ENCODE measurements at regions not wholly inside any gene's neighbourhood (a gene's known extent, or its start where the extent isn't known, plus 50 kb on each side); places are given as distances from the start of the nearest gene placed in this dataset.

GRCh38 chr13:90690458-90691080, 656.9 kb upstream of the MIR17HG start:
- Histone ChIP-seq H3K27ac (no peak overlapping the region), H3K4me2 (ENCODE audit: low read length) (no peak overlapping the region), H3K9me3 (ENCODE audit: control insufficient read depth, low read length) (no peaks in the 10 kb centered on the region), H3K79me2 (no peaks in the 10 kb centered on the region), H3K27me3 (ENCODE audit: control insufficient read depth, insufficient read depth, low read length) (no peaks in the 10 kb centered on the region), H3K9ac (no peak overlapping the region), H2AFZ (no peak overlapping the region), H3K36me3 (ENCODE audit: control insufficient read depth, insufficient read depth, low read length) (no peaks in the 10 kb centered on the region), H3K4me3 (ENCODE audit: low read depth, low read length) (no peak overlapping the region), H3K4me1 (no peaks in the 10 kb centered on the region)
- no peak for TF ChIP-seq CTCF (IDR thresholded peaks at IDR 0.05)

GRCh38 chr13:90696254-90696653, 651.2 kb upstream of the MIR17HG start:
- Histone ChIP-seq H3K79me2 (no peaks in the 10 kb centered on the region), H2AFZ (no peak overlapping the region), H3K9ac (no peak overlapping the region), H3K9me3 (ENCODE audit: control insufficient read depth, low read length) (no peaks in the 10 kb centered on the region), H3K36me3 (ENCODE audit: control insufficient read depth, insufficient read depth, low read length) (no peaks in the 10 kb centered on the region), H3K4me3 (ENCODE audit: low read depth, low read length) (no peak overlapping the region), H3K27me3 (ENCODE audit: control insufficient read depth, insufficient read depth, low read length) (no peaks in the 10 kb centered on the region), H3K4me1 (no peaks in the 10 kb centered on the region), H3K27ac (no peak overlapping the region), H3K4me2 (ENCODE audit: low read length) (no peak overlapping the region)
- TF ChIP-seq CTCF (IDR thresholded peaks at IDR 0.05) = no peak

DNA sequence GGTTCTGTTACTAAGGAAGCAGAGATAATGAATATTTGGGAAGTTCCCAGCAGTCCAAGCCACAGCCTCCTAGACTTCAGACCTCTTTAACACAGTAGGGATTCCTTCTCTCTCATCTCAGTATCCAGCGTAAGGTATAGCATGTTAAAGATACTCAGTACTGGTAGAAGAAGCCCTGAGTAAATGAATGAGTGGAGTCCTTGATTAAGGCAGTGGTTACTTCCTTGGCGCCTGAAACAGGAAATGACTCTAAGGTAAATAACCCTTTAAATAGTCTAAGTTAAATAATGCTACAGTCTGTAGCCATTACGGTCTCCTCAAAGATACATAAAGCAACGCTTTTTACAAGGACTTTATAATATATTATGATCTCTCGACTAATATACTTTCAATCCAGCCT, 650.8 kb upstream of the MIR17HG start:
- TF ChIP-seq CTCF (IDR thresholded peaks at IDR 0.05) = no peak
- Histone ChIP-seq H3K9ac (no peak overlapping the region), H3K27ac (no peak overlapping the region), H3K9me3 (ENCODE audit: control insufficient read depth, low read length) (no peaks in the 10 kb centered on the region), H3K4me1 (no peaks in the 10 kb centered on the region), H3K36me3 (ENCODE audit: control insufficient read depth, insufficient read depth, low read length) (no peaks in the 10 kb centered on the region), H2AFZ (no peak overlapping the region), H3K4me3 (ENCODE audit: low read depth, low read length) (no peak overlapping the region), H3K79me2 (no peaks in the 10 kb centered on the region), H3K4me2 (ENCODE audit: low read length) (no peak overlapping the region), H3K27me3 (ENCODE audit: control insufficient read depth, insufficient read depth, low read length) (no peaks in the 10 kb centered on the region)

DNA sequence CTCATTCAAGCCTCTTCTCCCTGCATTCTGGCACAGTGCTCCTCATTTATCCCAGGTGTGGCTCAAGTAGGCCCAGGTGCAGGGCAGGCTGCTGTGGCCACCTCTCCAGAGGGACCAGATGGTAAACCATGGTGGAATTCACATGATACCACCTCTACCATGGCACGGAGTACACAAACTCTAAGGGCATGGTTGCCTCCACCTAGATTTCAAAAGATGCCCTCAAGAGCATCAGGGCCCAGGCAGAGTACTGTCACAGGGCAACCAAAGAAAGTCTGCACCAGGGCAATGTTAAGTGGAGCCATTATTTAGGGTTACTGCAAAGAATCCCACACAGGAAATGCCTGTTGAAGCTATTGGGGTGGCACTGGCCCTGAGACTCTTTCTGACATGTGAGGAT, 647.1 kb upstream of the MIR17HG start:
- no peak overlapping the region for H3K9ac ChIP-seq
- no peak overlapping the region for H2AFZ ChIP-seq
- H3K79me2 ChIP-seq = no peaks in the 10 kb centered on the region
- H3K27ac ChIP-seq = no peak overlapping the region
- H3K9me3 ChIP-seq (ENCODE audit: control insufficient read depth, low read length) = no peaks in the 10 kb centered on the region
- H3K27me3 ChIP-seq (ENCODE audit: control insufficient read depth, insufficient read depth, low read length) = no peaks in the 10 kb centered on the region
- no peak overlapping the region for H3K4me3 ChIP-seq (ENCODE audit: low read depth, low read length)
- no peaks in the 10 kb centered on the region for H3K36me3 ChIP-seq (ENCODE audit: control insufficient read depth, insufficient read depth, low read length)
- H3K4me1 ChIP-seq = no peaks in the 10 kb centered on the region
- no peak for TF ChIP-seq CTCF (IDR thresholded peaks at IDR 0.05)
- H3K4me2 ChIP-seq (ENCODE audit: low read length) = no peak overlapping the region

- Histone ChIP-seq H3K9me3 (ENCODE audit: control insufficient read depth, low read length) (no peaks in the 10 kb centered on the region), H3K4me1 (no peaks in the 10 kb centered on the region), H3K36me3 (ENCODE audit: control insufficient read depth, insufficient read depth, low read length) (no peaks in the 10 kb centered on the region), H3K4me3 (ENCODE audit: low read depth, low read length) (no peak overlapping the region), H3K4me2 (ENCODE audit: low read length) (no peak overlapping the region), H3K27ac (no peak overlapping the region), H3K79me2 (no peaks in the 10 kb centered on the region), H3K27me3 (ENCODE audit: control insufficient read depth, insufficient read depth, low read length) (no peaks in the 10 kb centered on the region), H3K9ac (no peak overlapping the region), H2AFZ (no peak overlapping the region)
- TF ChIP-seq CTCF (IDR thresholded peaks at IDR 0.05) = no peak
These were observed 646.2 kb upstream of the MIR17HG start for GRCh38 chr13:90701264-90701663.

Measured in parathyroid adenoma (tissue), 2 donors.